GM19328 (cell line): ENCODE measurements at regions not wholly inside any gene's neighbourhood (a gene's known extent, or its start where the extent isn't known, plus 50 kb on each side); places are given as distances from the start of the nearest gene placed in this dataset.
"Not testable (repeated sequence)": the region's sequence is repeated elsewhere in the genome, so short reads cannot be mapped to it uniquely, and the experiment has no call there.

Experiments
- ATAC-seq: cut with Tn5 transposase; IDR thresholded peaks from one replicate; pipeline ENCODE4 v1.9.1; 2021; ENCODE audit warnings: mild to moderate bottlenecking, moderate library complexity; ENCODE audit not compliant: unreplicated experiment

DNA sequence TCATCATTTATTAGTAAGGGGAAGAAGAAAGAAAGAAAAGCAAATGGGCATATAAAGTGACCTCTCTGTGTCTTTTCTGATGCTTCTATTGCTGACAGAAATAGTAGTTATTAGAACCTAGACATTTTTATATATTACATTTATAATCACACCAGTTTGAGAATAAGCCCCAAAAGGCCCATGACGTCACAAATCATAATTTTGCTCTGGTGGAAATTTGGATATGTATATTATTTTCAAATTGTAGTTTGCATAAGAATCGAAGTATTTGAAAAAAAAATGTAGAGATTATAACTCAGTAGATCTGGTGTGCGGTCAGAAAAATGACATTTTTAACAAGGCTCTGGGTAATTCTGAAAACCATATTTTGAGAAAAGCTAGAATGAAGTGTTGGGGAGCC is 101.2 kb upstream of the STEAP1 start:
- no peak for ATAC-seq

- no peak for ATAC-seq
Measured at GRCh38 chr7:90061077-90061476, 93.2 kb upstream of the STEAP1 start.

- no peak for ATAC-seq
Measured at GRCh38 chr7:90064370-90064769, 89.9 kb upstream of the STEAP1 start.

DNA sequence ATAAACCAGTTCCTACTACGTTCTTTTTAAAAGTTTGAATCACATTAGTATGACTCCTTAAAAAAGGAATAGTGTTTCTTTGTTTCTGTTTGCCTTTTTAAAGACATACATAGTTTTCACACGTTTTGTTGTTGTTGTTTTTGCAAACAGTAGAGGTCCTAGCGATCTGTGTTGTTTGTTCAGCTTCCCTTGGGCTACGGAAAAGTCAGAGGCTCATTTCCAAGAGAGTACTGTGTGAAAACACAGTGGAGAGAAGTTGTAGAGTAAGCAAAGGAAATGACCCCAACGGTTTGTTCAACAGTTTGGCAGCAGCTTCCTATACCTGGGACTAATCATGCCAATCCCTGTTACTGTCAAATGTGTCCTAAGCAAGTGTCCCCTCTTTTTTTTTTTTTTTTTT is 87.1 kb upstream of the STEAP1 start:
- ATAC-seq = no peak

DNA sequence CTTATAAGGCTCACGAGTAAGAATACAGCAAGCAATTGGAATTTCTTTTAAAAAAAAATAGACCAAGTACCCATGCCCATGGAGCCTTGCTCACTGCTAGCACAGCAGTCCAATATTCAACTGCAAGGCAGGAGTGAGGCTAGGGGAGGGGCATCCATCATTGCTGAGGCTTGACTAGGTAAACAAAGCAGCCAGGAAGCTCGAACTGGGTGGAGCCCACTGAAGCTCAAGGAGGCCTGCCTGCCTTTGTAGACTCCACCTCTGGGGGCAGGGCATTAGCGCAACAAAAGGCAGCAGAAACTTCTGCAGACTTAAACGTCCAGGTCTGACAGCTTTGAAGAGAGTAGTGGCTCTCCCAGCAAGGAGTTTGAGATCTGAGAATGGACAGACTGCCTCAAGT is 84.0 kb upstream of the STEAP1 start:
- ATAC-seq = not testable (repeated sequence)

DNA sequence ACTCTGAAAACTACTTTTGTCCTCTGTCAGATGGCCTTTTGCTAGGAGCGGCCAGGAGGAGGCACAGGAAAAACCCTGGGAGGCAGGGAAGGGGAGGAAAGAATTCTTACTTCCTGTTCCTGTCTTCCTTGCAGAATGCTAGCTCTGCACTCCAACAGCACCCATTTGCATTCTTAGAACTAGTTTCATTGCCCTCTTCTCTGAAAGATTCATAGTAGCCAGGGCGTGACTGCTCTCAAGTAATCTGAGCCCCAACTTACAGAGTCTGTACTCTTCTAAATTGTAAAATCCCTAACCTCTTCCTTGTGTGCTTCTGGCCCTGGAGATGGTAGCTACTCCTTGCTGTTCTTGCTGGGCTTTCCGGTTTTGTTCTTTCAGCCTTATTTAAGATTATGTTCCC is 75.3 kb upstream of the STEAP1 start:
- no peak for ATAC-seq

- ATAC-seq = no peak
Measured at GRCh38 chr7:90081621-90082020, 72.6 kb upstream of the STEAP1 start.

DNA sequence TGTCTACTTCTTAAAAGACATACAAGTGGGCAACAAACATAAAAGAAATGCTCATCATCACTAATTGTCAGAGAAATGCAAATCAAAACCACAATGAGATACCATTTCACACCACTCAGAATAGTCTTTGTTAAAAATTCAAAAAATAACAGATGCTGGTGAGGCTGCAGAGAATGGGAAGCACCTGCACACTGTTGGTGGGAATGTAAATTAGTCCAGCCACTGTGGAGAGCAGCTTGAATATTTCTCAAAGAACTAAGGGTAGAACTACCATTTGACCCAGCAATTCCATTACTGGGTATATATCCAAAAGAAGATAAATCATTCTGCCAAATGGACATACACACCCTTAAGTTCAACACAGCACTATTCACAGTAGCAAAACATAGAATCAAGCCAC is 61.8 kb upstream of the STEAP1 start:
- ATAC-seq = no peak

DNA sequence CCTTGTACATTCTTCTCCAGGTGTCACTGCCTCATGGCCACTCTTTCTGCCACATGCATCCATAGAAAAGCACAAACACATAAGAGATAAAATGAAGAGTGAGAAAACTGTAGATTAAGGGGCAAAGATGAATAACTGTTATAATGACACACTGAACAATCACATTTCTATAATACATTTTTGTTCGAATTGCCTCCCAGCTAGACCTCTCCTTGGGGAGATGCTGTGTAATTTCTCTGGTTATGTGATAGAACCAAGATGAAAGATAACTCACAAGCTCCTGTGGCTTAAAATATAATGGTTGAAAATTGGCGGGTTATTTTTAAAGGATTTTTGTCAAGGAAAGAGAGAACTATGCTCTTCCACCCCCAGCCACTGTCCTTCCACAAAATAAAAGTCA is 60.2 kb upstream of the STEAP1 start:
- no peak for ATAC-seq
